Right atrium auricular region (tissue), 2 donors: ENCODE measurements at regions not wholly inside any gene's neighbourhood (a gene's known extent, or its start where the extent isn't known, plus 50 kb on each side); places are given as distances from the start of the nearest gene placed in this dataset.

ENCODE experiments used
- DNase-seq: peaks from one replicate; pipeline ENCODE4 v3.0.0-alpha.2; 2019; ENCODE audit warnings: low spot score
- H3K27ac ChIP-seq, 2 donors: fragments of 200-600 bp; sonication (generic); 1 replicate in 1 of 2; 2 replicates in 1 of 2; pipeline ENCODE4 v1.5.1; 2016 to 2019
- H3K27me3 ChIP-seq, 2 donors: fragments of 200-600 bp; sonication (generic); one replicate each; pipeline versions ENCODE4 v1.5.1 to v1.6.0; 2017 to 2019
- H3K36me3 ChIP-seq: fragments of 200-600 bp; sonication (generic); one replicate; pipeline ENCODE4 v1.5.1; 2016
- H3K4me1 ChIP-seq, 2 donors: fragments of 200-600 bp; sonication (generic); one replicate each; pipeline versions ENCODE4 v1.5.1 to v1.6.0; 2017 to 2019
- H3K4me3 ChIP-seq, 2 donors: fragments of 200-600 bp; sonication (generic); 1 replicate in 1 of 2; 2 replicates in 1 of 2; pipeline ENCODE4 v1.5.1; 2017 to 2019; ENCODE audit warnings: mild to moderate bottlenecking in 1 of 2, moderate library complexity in 1 of 2
- H3K9me3 ChIP-seq, 2 donors: fragments of 200-600 bp; sonication (generic); one replicate each; pipeline ENCODE4 v1.5.1; 2019
- CTCF ChIP-seq, 2 donors: fragments of 200-600 bp; sonication (generic); IDR thresholded peaks; one replicate each; pipeline ENCODE4 v1.5.1; 2019; ENCODE audit warnings: antibody characterized with exemption in 2 of 2

GRCh38 chr5:110053824-110054223 is 364.1 kb downstream of the MAN2A1 start:
- H3K36me3 ChIP-seq = no peaks in the 10 kb centered on the region
- no peaks in the 10 kb centered on the region for H3K9me3 ChIP-seq
- no peak overlapping the region for H3K27ac ChIP-seq
- H3K4me3 ChIP-seq = no peak overlapping the region
- no peak for TF ChIP-seq CTCF (IDR thresholded peaks at IDR 0.05)
- H3K4me1 ChIP-seq = no peaks in the 10 kb centered on the region
- DNase-seq = no peak
- H3K27me3 ChIP-seq = no peaks in the 10 kb centered on the region

- Histone ChIP-seq H3K4me1 (no peaks in the 10 kb centered on the region), H3K9me3 (no peaks in the 10 kb centered on the region), H3K4me3 (no peak overlapping the region), H3K27ac (no peak overlapping the region), H3K27me3 (no peaks in the 10 kb centered on the region), H3K36me3 (no peaks in the 10 kb centered on the region)
- DNase-seq = no peak
- TF ChIP-seq CTCF (IDR thresholded peaks at IDR 0.05) = no peak
Observed at GRCh38 chr5:110054240-110054639, 364.5 kb downstream of the MAN2A1 start.

GRCh38 chr5:110055302-110055701 is 365.6 kb downstream of the MAN2A1 start:
- H3K4me3 ChIP-seq = no peak overlapping the region
- H3K4me1 ChIP-seq = no peaks in the 10 kb centered on the region
- TF ChIP-seq CTCF (IDR thresholded peaks at IDR 0.05) = no peak
- no peak overlapping the region for H3K27ac ChIP-seq
- H3K27me3 ChIP-seq = no peaks in the 10 kb centered on the region
- H3K9me3 ChIP-seq = peaks cover 0 to 3% of the 10 kb centered on the region in 2 donors
- H3K36me3 ChIP-seq = no peaks in the 10 kb centered on the region
- no peak for DNase-seq

GRCh38 chr5:110056580-110057114 is 366.9 kb downstream of the MAN2A1 start:
- Histone ChIP-seq H3K27me3 (no peaks in the 10 kb centered on the region), H3K9me3 (peaks cover 0 to 3% of the 10 kb centered on the region in 2 donors), H3K4me3 (no peak overlapping the region), H3K4me1 (no peaks in the 10 kb centered on the region), H3K36me3 (no peaks in the 10 kb centered on the region), H3K27ac (no peak overlapping the region)
- TF ChIP-seq CTCF (IDR thresholded peaks at IDR 0.05) = no peak
- no peak for DNase-seq

GRCh38 chr5:110058175-110058574 is 368.4 kb downstream of the MAN2A1 start:
- Histone ChIP-seq H3K27ac (no peak overlapping the region), H3K9me3 (peaks cover 0 to 3% of the 10 kb centered on the region in 2 donors), H3K36me3 (no peaks in the 10 kb centered on the region), H3K4me1 (no peaks in the 10 kb centered on the region), H3K27me3 (no peaks in the 10 kb centered on the region), H3K4me3 (no peak overlapping the region)
- no peak for DNase-seq
- no peak for TF ChIP-seq CTCF (IDR thresholded peaks at IDR 0.05)

- H3K4me1 ChIP-seq = no peaks in the 10 kb centered on the region
- DNase-seq = no peak
- H3K27ac ChIP-seq = no peak overlapping the region
- H3K36me3 ChIP-seq = no peaks in the 10 kb centered on the region
- no peaks in the 10 kb centered on the region for H3K27me3 ChIP-seq
- no peak overlapping the region for H3K4me3 ChIP-seq
- peaks cover 0 to 3% of the 10 kb centered on the region in 2 donors for H3K9me3 ChIP-seq
- TF ChIP-seq CTCF (IDR thresholded peaks at IDR 0.05) = no peak
Observed at GRCh38 chr5:110062246-110062645, 372.5 kb downstream of the MAN2A1 start.
